Fibroblast of villous mesenchyme (primary cell): ENCODE measurements at regions not wholly inside any gene's neighbourhood (a gene's known extent, or its start where the extent isn't known, plus 50 kb on each side); places are given as distances from the start of the nearest gene placed in this dataset.
A peak's percentile ranks its signal among the peaks of the same experiment; 100 is the strongest.
"Not testable (repeated sequence)": the region's sequence is repeated elsewhere in the genome, so short reads cannot be mapped to it uniquely, and the experiment has no call there.

Experiments used
- DNase-seq: peaks from one replicate; pipeline ENCODE4 v3.0.0-alpha.2; 2010; ENCODE audit warnings: low read depth
- H3K4me3 ChIP-seq: 2 replicates; pipeline ENCODE4 v1.5.1; 2011; ENCODE audit warnings: low read depth, mild to moderate bottlenecking, low read length
- CTCF ChIP-seq: IDR thresholded peaks from 2 replicates; pipeline ENCODE4 v1.5.1; 2012; ENCODE audit warnings: low read depth, mild to moderate bottlenecking, low read length; ENCODE audit not compliant: insufficient read depth

DNA sequence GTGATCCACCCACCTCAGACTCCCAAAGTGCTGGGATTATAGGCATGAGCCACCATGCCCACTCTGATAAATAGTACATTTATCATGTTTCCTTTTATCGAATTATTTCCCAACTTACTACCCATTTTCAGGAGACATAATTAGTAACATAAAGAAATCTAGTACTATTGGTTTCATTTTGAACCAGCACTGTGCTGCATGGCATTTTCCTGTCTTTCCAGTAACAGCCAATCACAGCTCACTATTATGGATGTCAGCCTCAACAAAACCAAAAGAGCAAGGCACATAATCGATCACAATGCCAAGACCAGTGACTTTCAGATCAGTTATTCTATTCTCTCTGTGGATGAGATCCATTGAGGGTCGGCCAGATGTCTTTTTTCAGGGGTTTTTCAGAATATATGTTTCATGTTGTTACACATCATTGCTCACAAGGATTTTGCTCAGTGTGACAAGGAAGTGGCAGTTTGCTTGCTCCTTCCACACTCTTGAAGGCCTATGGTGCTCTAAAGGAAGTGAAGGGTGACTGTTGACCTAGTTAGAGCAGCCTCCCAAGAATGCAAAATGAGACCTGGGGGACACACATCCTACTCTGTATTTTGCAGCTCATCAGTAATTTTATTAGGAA lies 233.4 kb downstream of the KCNRG start:
- TF ChIP-seq CTCF, result no peak

GRCh38 chr13:50249144-50249521 lies 233.9 kb downstream of the KCNRG start:
- H3K4me3 ChIP-seq, result no peak overlapping the region
- TF ChIP-seq CTCF, result no peak
- DNase-seq, result no peak

More for the DNA sequence above, 233.4 kb downstream of the KCNRG start:
- DNase-seq, result no peak
- no peak overlapping the region for H3K4me3 ChIP-seq

- no peak overlapping the region for H3K4me3 ChIP-seq
- DNase-seq, result no peak
- no peak for TF ChIP-seq CTCF
Observed at GRCh38 chr13:50250401-50250800, 235.2 kb downstream of the KCNRG start.

DNA sequence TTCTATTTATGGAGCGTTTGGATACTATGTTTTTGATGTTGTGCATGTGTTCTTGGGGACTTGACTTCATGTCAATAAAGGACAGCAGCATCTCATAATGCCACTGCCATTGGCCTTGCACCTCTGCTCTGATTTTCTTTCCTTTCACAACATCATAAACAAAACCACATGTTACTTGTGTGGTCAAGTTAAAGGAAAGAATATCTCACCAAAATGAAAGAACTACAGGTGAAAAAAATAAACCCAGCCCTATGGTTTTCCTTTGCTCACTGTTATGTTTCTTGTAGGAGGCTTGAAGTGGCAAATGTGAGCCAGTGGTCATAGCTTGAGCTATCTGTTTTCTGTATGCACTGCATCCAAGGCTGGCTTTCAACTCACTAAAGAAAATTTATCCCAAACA lies 240.4 kb downstream of the KCNRG start:
- TF ChIP-seq CTCF, result no peak

DNA sequence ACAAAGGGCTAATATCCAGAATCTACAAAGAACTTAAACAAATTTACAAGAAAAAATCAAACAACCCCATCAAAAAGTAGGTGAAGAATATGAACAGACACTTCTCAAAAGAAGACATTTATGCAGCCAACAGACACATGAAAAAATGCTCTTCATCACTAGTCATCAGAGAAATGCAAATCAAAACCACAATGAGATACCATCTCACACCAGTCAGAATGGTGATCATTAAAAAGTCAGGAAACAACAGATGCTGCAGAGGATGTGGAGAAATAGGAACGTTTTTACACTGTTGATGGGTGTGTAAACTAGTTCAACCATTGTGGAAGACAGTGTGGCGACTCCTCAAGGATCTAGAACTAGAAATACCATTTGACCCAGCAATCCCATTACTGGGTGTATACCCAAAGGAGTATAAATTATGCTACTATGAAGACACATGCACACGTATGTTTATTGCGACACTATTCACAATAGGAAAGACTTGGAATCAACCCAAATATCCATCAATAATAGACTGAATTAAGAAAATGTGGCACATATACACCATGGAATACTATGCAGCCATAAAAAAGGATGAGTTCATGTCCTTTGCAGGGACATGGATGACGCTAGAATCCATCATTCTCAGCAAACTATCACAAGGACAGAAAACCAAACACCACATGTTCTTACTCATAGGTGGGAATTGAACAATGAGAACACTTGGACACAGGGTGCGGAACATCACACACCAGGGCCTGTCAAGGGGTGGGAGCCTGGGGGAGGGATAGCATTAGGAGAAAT lies 241.5 kb downstream of the KCNRG start:
- not testable (repeated sequence) for DNase-seq, H3K4me3 ChIP-seq

More for the DNA sequence above, 240.4 kb downstream of the KCNRG start:
- H3K4me3 ChIP-seq, result no peak overlapping the region
- peak; percentile 28 for DNase-seq

DNA sequence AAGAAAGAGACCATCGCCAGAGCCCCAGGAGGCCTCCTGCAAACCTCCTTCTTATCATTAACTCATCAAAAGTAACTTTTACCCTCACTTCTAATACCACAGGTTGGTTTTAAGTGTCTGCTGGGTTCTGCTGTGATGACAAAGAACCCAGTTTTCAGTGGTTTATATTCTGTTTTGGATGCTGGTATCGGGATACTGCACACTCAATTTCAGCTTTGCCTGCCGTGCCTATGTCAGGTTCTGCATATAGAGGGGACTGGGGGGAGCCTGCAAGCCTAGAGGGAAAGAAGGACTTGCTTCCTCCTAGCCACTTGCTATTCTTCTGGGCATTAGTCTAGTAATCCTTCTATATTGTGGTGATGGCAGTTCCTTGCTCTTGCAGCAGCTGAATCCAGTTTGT lies 242.4 kb downstream of the KCNRG start:
- no peak for DNase-seq
- H3K4me3 ChIP-seq, result no peak overlapping the region
- TF ChIP-seq CTCF, result no peak

- H3K4me3 ChIP-seq, result no peak overlapping the region
- no peak for DNase-seq
- TF ChIP-seq CTCF, result no peak
Observed at GRCh38 chr13:50261130-50261901, 246.1 kb downstream of the KCNRG start.
